GM12878 (cell line): ENCODE measurements at regions not wholly inside any gene's neighbourhood (a gene's known extent, or its start where the extent isn't known, plus 50 kb on each side); places are given as distances from the start of the nearest gene placed in this dataset.

Source experiments
- ATAC-seq: fragments of 200-7000 bp; cut with Tn5 transposase; 3 replicates; pipeline ENCODE4 v1.9.1; 2020; ENCODE audit warnings: mild to moderate bottlenecking, moderate library complexity
- BruUV-seq: library from RNA; stranded (reverse); fragments of 400-500 nt; replicated peaks from 2 replicates; lab custom pipeline; 2021; lab: Mats Ljungman, UMichigan
- CTCF ChIA-PET: fragments of 300-600 bp; sonication (Branson Sonifier 250); formaldehyde crosslinking; extraction: SDS; loops from one replicate; lab custom pipeline; 2021; ENCODE audit warnings: inconsistent platforms; lab: Yijun Ruan, JAX
- POLR2A ChIA-PET: fragments of 350-600 bp; formaldehyde crosslinking; extraction: SDS; loops from one replicate; lab custom pipeline; 2021; ENCODE audit warnings: inconsistent platforms; lab: Charles Lee
- RAD21 ChIA-PET: fragments of 300-600 bp; sonication (Branson Sonifier 250); formaldehyde crosslinking; loops from one replicate; lab custom pipeline; 2023; ENCODE audit warnings: antibody characterized with exemption; ENCODE audit not compliant: unreplicated experiment; lab: Charles Lee
- SMC1A ChIA-PET: fragments of 300-600 bp; sonication (Branson Sonifier 250); formaldehyde crosslinking; loops from one replicate; lab custom pipeline; 2023; ENCODE audit not compliant: unreplicated experiment, uncharacterized antibody; lab: Charles Lee
- DNase-seq: peaks from one replicate; pipeline ENCODE4 v3.0.0-alpha.2; 2011; ENCODE audit warnings: low read depth, low spot score
- FAIRE-seq: peaks from 3 replicates; lab custom pipeline; 2011; peaks lifted over from hg19 to GRCh38; lab: Jason Lieb, UNC
- H2AFZ ChIP-seq: 2 replicates; pipeline ENCODE4 v1.6.0; 2011; ENCODE audit warnings: low read depth, low read length, control low read depth; ENCODE audit not compliant: control insufficient read depth
- H3K27ac ChIP-seq: 2 replicates; pipeline ENCODE4 v1.5.1; 2011; ENCODE audit warnings: control low read depth; ENCODE audit not compliant: control insufficient read depth, insufficient read depth
- H3K27me3 ChIP-seq, 2 experiments: replicated peaks in 1 of 2; 2 replicates each; pipeline versions ENCODE4 v1.6.0 to v1.6.1; 2011; ENCODE audit warnings: low read length in 1 of 2; ENCODE audit not compliant: control insufficient read depth in 2 of 2, insufficient read depth in 2 of 2
- H3K36me3 ChIP-seq, 2 experiments: 2 replicates each; pipeline ENCODE4 v1.5.1; 2011; ENCODE audit warnings: low read length in 1 of 2; ENCODE audit not compliant: control insufficient read depth in 2 of 2, insufficient read depth in 2 of 2
- H3K4me1 ChIP-seq: 2 replicates; pipeline ENCODE4 v1.6.1; 2011; ENCODE audit warnings: mild to moderate bottlenecking, low read length, moderate library complexity, mixed read lengths; ENCODE audit not compliant: control insufficient read depth, insufficient read depth
- H3K4me2 ChIP-seq: 2 replicates; pipeline ENCODE4 v1.6.0; 2011; ENCODE audit warnings: control low read depth; ENCODE audit not compliant: control insufficient read depth, insufficient read depth
- H3K4me3 ChIP-seq: fragments of 200-600 bp; sonication (generic); 2 replicates; pipeline ENCODE4 v1.5.1; 2016
- H3K79me2 ChIP-seq: 2 replicates; pipeline ENCODE4 v1.6.0; 2011; ENCODE audit warnings: low read length; ENCODE audit not compliant: control insufficient read depth, insufficient read depth
- H3K9ac ChIP-seq: 2 replicates; pipeline ENCODE4 v1.8.0; 2011; ENCODE audit warnings: low read length, control low read depth, mixed read lengths; ENCODE audit not compliant: control insufficient read depth, insufficient read depth
- H3K9me3 ChIP-seq: replicated peaks from 3 replicates; pipeline ENCODE4 v1.5.1; 2011; ENCODE audit warnings: mild to moderate bottlenecking, low read length; ENCODE audit not compliant: control insufficient read depth, insufficient read depth
- H4K20me1 ChIP-seq: 2 replicates; pipeline ENCODE4 v1.6.0; 2011; ENCODE audit not compliant: control insufficient read depth, insufficient read depth
- CREB1 ChIP-seq: IDR thresholded peaks from 2 replicates; pipeline ENCODE4 v1.6.1; 2012; ENCODE audit warnings: low read depth, mild to moderate bottlenecking, inconsistent platforms
- KAT2A ChIP-seq: conservative IDR thresholded peaks from 2 replicates; pipeline ENCODE4 v1.6.1; 2011; ENCODE audit warnings: low read depth, low read length; ENCODE audit not compliant: control insufficient read depth
- MEF2A ChIP-seq: IDR thresholded peaks from 2 replicates; pipeline ENCODE4 v1.6.1; 2011; ENCODE audit warnings: low read depth, mild to moderate bottlenecking, low read length, moderate library complexity; ENCODE audit not compliant: insufficient read depth
- RAD51 ChIP-seq: fragments of 450-650 bp; IDR thresholded peaks from 2 replicates; pipeline ENCODE4 v1.6.1; 2016; ENCODE audit warnings: moderate library complexity, mild to moderate bottlenecking, inconsistent platforms
- RBBP5 ChIP-seq: fragments of 200-600 bp; sonication (generic); conservative IDR thresholded peaks from 2 replicates; pipeline ENCODE4 v1.6.1; 2016
- SMARCA5 ChIP-seq: fragments of 450-650 bp; IDR thresholded peaks from 2 replicates; pipeline ENCODE4 v1.6.1; 2017; ENCODE audit warnings: mild to moderate bottlenecking
- SUPT20H ChIP-seq: IDR thresholded peaks from 2 replicates; pipeline ENCODE4 v1.6.1; 2011; ENCODE audit warnings: low read depth, mild to moderate bottlenecking, low read length, moderate library complexity, borderline replicate concordance; ENCODE audit not compliant: control insufficient read depth
- ZBED1 ChIP-seq: IDR thresholded peaks from 2 replicates; pipeline ENCODE4 v1.6.1; 2016; ENCODE audit warnings: borderline replicate concordance
- ZNF217 ChIP-seq: fragments of 450-650 bp; IDR thresholded peaks from 2 replicates; pipeline ENCODE4 v1.6.1; 2017; ENCODE audit warnings: antibody characterized with exemption, mild to moderate bottlenecking
- in situ Hi-C: fragments of 300-500 bp; cut with MboI; formaldehyde crosslinking; loops from 9 replicates; pipeline ENCODE4 v1.14.3; 2018; ENCODE audit warnings: mixed read lengths
- intact Hi-C: fragments of 100-400 bp; cut with micrococcal nuclease; formaldehyde crosslinking; loops from one replicate; pipeline ENCODE4 v1.14.2; 2022; ENCODE audit not compliant: unreplicated experiment
- TF ChIP-seq, protein P1 (sequence below): fragments of 450-650 bp; IDR thresholded peaks from 2 replicates; pipeline ENCODE4 v1.6.1; 2017; ENCODE audit warnings: mild to moderate bottlenecking, moderate library complexity
- TF ChIP-seq, protein P2 (sequence below): IDR thresholded peaks from 2 replicates; pipeline ENCODE4 v1.6.1; 2012; ENCODE audit warnings: low read depth, low read length, improper control_type of control experiment
- TF ChIP-seq, protein P3 (sequence below): IDR thresholded peaks from 2 replicates; pipeline ENCODE4 v1.6.1; 2011; ENCODE audit warnings: borderline replicate concordance, low read depth, mild to moderate bottlenecking, moderate library complexity, mixed read lengths, low read length; ENCODE audit not compliant: insufficient read depth; ENCODE audit errors: extremely low read length
- TF ChIP-seq, protein P4 (sequence below): IDR thresholded peaks from 2 replicates; pipeline ENCODE4 v1.6.1; 2011; ENCODE audit warnings: borderline replicate concordance, low read depth, mild to moderate bottlenecking, moderate library complexity, low read length; ENCODE audit not compliant: insufficient read depth, poor library complexity, severe bottlenecking
- TF ChIP-seq, protein P5 (sequence below): fragments of 450-650 bp; IDR thresholded peaks from 2 replicates; pipeline ENCODE4 v1.6.1; 2016; ENCODE audit warnings: mild to moderate bottlenecking
- TF ChIP-seq, protein P6 (sequence below): IDR thresholded peaks from 2 replicates; pipeline ENCODE4 v1.6.1; 2012; ENCODE audit warnings: low read length, inconsistent platforms

DNA sequence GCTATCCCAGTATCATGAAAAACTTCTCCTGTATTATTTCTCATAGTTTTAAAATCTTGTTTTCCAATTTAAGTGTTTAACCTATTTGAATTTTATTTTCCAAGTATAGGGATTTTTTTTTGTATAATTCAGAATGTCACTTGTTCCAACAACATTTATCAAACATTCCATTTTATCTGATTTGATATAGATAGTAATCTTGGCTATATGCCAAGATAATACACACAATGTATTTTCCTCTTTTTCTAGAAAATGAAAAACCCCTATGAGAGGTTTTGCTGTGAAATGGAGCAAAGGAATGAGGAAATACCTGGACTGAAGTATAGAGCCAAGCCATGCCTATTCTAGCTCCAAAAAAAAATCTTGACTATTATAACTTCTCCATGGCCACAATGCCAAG lies 628.9 kb downstream of the HTR1B start:
- no peak overlapping the region for H3K27ac ChIP-seq
- no peaks in the 10 kb centered on the region for H3K79me2 ChIP-seq
- BruUV-seq = no TSS peak
- ChIA-PET SMC1A (interaction anchor here (0.6 kb wide), 1 partner anchor 452 kb away, joined by 3 read pairs; no protein-coding TSS in a partner anchor), RAD21 (no interaction called here), POLR2A (no interaction called here), CTCF (interaction anchor here (0.5 kb wide), 1 partner anchor 383 kb away, joined by 3 read pairs; no protein-coding TSS in a partner anchor)
- intact Hi-C loops (no loop called here), in situ Hi-C loops (no loop called here)
- H3K9me3 ChIP-seq = no peaks in the 10 kb centered on the region
- no peak overlapping the region for H3K4me3 ChIP-seq
- no peaks in the 10 kb centered on the region for H3K36me3 ChIP-seq
- H3K4me2 ChIP-seq = no peak overlapping the region
- DNase-seq (no peak), FAIRE-seq (no peak), ATAC-seq (no peak)
- no peak overlapping the region for H2AFZ ChIP-seq
- H4K20me1 ChIP-seq = no peaks in the 10 kb centered on the region
- H3K4me1 ChIP-seq = no peaks in the 10 kb centered on the region
- no peaks in the 10 kb centered on the region for H3K27me3 ChIP-seq
- no peak overlapping the region for H3K9ac ChIP-seq
- TF ChIP-seq, protein P1, sequence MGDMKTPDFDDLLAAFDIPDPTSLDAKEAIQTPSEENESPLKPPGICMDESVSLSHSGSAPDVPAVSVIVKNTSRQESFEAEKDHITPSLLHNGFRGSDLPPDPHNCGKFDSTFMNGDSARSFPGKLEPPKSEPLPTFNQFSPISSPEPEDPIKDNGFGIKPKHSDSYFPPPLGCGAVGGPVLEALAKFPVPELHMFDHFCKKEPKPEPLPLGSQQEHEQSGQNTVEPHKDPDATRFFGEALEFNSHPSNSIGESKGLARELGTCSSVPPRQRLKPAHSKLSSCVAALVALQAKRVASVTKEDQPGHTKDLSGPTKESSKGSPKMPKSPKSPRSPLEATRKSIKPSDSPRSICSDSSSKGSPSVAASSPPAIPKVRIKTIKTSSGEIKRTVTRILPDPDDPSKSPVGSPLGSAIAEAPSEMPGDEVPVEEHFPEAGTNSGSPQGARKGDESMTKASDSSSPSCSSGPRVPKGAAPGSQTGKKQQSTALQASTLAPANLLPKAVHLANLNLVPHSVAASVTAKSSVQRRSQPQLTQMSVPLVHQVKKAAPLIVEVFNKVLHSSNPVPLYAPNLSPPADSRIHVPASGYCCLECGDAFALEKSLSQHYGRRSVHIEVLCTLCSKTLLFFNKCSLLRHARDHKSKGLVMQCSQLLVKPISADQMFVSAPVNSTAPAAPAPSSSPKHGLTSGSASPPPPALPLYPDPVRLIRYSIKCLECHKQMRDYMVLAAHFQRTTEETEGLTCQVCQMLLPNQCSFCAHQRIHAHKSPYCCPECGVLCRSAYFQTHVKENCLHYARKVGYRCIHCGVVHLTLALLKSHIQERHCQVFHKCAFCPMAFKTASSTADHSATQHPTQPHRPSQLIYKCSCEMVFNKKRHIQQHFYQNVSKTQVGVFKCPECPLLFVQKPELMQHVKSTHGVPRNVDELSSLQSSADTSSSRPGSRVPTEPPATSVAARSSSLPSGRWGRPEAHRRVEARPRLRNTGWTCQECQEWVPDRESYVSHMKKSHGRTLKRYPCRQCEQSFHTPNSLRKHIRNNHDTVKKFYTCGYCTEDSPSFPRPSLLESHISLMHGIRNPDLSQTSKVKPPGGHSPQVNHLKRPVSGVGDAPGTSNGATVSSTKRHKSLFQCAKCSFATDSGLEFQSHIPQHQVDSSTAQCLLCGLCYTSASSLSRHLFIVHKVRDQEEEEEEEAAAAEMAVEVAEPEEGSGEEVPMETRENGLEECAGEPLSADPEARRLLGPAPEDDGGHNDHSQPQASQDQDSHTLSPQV = no peak
- TF ChIP-seq KAT2A (no peak), RBBP5 (no peak), ZNF217 (no peak), SMARCA5 (no peak), RAD51 (no peak), MEF2A (no peak), SUPT20H (no peak), ZBED1 (no peak), CREB1 (no peak)
- TF ChIP-seq, protein P2, sequence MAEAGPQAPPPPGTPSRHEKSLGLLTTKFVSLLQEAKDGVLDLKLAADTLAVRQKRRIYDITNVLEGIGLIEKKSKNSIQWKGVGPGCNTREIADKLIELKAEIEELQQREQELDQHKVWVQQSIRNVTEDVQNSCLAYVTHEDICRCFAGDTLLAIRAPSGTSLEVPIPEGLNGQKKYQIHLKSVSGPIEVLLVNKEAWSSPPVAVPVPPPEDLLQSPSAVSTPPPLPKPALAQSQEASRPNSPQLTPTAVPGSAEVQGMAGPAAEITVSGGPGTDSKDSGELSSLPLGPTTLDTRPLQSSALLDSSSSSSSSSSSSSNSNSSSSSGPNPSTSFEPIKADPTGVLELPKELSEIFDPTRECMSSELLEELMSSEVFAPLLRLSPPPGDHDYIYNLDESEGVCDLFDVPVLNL = no peak
- TF ChIP-seq, protein P3, sequence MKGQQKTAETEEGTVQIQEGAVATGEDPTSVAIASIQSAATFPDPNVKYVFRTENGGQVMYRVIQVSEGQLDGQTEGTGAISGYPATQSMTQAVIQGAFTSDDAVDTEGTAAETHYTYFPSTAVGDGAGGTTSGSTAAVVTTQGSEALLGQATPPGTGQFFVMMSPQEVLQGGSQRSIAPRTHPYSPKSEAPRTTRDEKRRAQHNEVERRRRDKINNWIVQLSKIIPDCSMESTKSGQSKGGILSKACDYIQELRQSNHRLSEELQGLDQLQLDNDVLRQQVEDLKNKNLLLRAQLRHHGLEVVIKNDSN = no peak
- TF ChIP-seq, protein P4, sequence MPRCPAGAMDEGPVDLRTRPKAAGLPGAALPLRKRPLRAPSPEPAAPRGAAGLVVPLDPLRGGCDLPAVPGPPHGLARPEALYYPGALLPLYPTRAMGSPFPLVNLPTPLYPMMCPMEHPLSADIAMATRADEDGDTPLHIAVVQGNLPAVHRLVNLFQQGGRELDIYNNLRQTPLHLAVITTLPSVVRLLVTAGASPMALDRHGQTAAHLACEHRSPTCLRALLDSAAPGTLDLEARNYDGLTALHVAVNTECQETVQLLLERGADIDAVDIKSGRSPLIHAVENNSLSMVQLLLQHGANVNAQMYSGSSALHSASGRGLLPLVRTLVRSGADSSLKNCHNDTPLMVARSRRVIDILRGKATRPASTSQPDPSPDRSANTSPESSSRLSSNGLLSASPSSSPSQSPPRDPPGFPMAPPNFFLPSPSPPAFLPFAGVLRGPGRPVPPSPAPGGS = no peak
- TF ChIP-seq, protein P5, sequence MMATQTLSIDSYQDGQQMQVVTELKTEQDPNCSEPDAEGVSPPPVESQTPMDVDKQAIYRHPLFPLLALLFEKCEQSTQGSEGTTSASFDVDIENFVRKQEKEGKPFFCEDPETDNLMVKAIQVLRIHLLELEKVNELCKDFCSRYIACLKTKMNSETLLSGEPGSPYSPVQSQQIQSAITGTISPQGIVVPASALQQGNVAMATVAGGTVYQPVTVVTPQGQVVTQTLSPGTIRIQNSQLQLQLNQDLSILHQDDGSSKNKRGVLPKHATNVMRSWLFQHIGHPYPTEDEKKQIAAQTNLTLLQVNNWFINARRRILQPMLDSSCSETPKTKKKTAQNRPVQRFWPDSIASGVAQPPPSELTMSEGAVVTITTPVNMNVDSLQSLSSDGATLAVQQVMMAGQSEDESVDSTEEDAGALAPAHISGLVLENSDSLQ = no peak
- TF ChIP-seq, protein P6, sequence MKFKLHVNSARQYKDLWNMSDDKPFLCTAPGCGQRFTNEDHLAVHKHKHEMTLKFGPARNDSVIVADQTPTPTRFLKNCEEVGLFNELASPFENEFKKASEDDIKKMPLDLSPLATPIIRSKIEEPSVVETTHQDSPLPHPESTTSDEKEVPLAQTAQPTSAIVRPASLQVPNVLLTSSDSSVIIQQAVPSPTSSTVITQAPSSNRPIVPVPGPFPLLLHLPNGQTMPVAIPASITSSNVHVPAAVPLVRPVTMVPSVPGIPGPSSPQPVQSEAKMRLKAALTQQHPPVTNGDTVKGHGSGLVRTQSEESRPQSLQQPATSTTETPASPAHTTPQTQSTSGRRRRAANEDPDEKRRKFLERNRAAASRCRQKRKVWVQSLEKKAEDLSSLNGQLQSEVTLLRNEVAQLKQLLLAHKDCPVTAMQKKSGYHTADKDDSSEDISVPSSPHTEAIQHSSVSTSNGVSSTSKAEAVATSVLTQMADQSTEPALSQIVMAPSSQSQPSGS = no peak
